GM19324 (cell line): ENCODE measurements at regions not wholly inside any gene's neighbourhood (a gene's known extent, or its start where the extent isn't known, plus 50 kb on each side); places are given as distances from the start of the nearest gene placed in this dataset.

Experiments used
- ATAC-seq: cut with Tn5 transposase; IDR thresholded peaks from one replicate; pipeline ENCODE4 v1.9.1; 2021; ENCODE audit warnings: mild to moderate bottlenecking, moderate library complexity; ENCODE audit not compliant: unreplicated experiment, low FRiP score

GRCh38 chr9:71590362-71590761 lies 178.0 kb downstream of the CEMIP2 start:
- no peak for ATAC-seq

GRCh38 chr9:71589612-71590011 lies 178.7 kb downstream of the CEMIP2 start:
- ATAC-seq: no peak

GRCh38 chr9:71587576-71588362 lies 180.5 kb downstream of the CEMIP2 start:
- no peak for ATAC-seq

- ATAC-seq: no peak
Observed at GRCh38 chr9:71583792-71584191, 184.5 kb downstream of the CEMIP2 start.

GRCh38 chr9:71582347-71582746 lies 186.0 kb downstream of the CEMIP2 start:
- no peak for ATAC-seq

GRCh38 chr9:71581101-71581500 lies 187.2 kb downstream of the CEMIP2 start:
- no peak for ATAC-seq

- ATAC-seq: no peak
Observed at GRCh38 chr9:71571186-71571585, 197.1 kb downstream of the CEMIP2 start.

GRCh38 chr9:71567890-71568289 lies 200.4 kb downstream of the CEMIP2 start:
- ATAC-seq: no peak

GRCh38 chr9:71562140-71562539 lies 206.2 kb downstream of the CEMIP2 start:
- ATAC-seq: no peak

GRCh38 chr9:71557310-71557709 lies 211.0 kb downstream of the CEMIP2 start:
- no peak for ATAC-seq

- ATAC-seq: no peak
Observed at GRCh38 chr9:71552480-71552879, 215.8 kb downstream of the CEMIP2 start.

- ATAC-seq: peak; percentile 88
Observed at GRCh38 chr9:71549023-71549422, 219.3 kb downstream of the CEMIP2 start.

GRCh38 chr9:71544464-71544863 lies 223.8 kb downstream of the CEMIP2 start:
- no peak for ATAC-seq

- ATAC-seq: no peak
Observed at GRCh38 chr9:71541436-71541835, 226.9 kb downstream of the CEMIP2 start.

- ATAC-seq: no peak
Observed at GRCh38 chr9:71524996-71525580, 243.2 kb downstream of the CEMIP2 start.

GRCh38 chr9:71524516-71524915 lies 243.8 kb downstream of the CEMIP2 start:
- no peak for ATAC-seq

GRCh38 chr9:71521132-71521531 lies 247.2 kb downstream of the CEMIP2 start:
- no peak for ATAC-seq

- ATAC-seq: no peak
Observed at GRCh38 chr9:71519098-71519696, 249.1 kb downstream of the CEMIP2 start.

- ATAC-seq: no peak
Observed at GRCh38 chr9:71518045-71518827, 250.1 kb downstream of the CEMIP2 start.

GRCh38 chr9:71515626-71516025 lies 252.7 kb downstream of the CEMIP2 start:
- ATAC-seq: no peak

GRCh38 chr9:71515107-71515506 lies 253.2 kb downstream of the CEMIP2 start:
- ATAC-seq: no peak
